GM19397 (cell line): ENCODE measurements at regions not wholly inside any gene's neighbourhood (a gene's known extent, or its start where the extent isn't known, plus 50 kb on each side); places are given as distances from the start of the nearest gene placed in this dataset.

Source experiments
- ATAC-seq: cut with Tn5 transposase; IDR thresholded peaks from one replicate; pipeline ENCODE4 v1.9.1; 2021; ENCODE audit warnings: mild to moderate bottlenecking, moderate library complexity; ENCODE audit not compliant: unreplicated experiment

- no peak for ATAC-seq
These were observed 51.0 kb upstream of the DSC1 start for GRCh38 chr18:31213641-31214040.

- no peak for ATAC-seq
These were observed 54.6 kb upstream of the DSC1 start for GRCh38 chr18:31217038-31217849.

- no peak for ATAC-seq
These were observed 56.2 kb upstream of the DSC1 start for GRCh38 chr18:31218671-31219383.

DNA sequence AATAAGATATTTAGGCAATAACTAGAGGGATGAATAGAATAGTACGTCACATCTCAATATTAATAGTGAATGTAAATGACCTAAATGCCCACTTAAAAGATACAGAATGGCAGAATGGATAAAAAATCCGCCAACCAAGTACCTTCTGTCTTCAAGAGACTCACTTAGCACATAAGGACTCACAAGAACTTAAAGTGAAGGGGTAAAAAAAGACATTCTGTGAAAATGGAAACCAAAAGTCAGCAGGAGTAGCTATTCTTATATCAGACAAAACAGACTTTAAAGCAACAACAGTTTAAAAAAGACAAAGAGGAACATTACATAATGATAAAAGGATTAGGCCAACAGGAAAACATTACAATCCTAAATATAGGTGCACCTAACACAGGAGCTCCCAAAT lies 56.7 kb upstream of the DSC1 start:
- no peak for ATAC-seq

GRCh38 chr18:31223371-31223770 lies 60.7 kb upstream of the DSC1 start:
- ATAC-seq, result no peak

DNA sequence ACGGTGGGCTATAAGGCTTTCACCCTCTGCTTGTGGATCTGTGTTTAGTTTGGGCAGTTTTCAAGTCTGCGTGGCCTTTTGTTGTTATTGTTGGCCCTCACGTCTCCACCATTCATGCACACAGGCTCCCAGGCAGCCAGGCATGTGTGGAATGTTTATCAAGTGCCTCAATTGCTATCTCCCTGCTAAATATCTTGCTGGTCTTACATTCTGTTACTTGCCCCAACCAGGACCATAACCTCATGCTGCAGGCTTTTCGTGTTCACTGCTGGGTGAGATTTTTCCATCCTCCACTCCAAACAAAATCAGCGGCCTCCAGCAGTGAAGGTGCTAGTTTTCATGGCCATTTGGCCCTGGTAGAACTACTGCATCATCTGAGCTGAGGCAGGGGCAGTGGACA lies 63.0 kb upstream of the DSC1 start:
- no peak for ATAC-seq

DNA sequence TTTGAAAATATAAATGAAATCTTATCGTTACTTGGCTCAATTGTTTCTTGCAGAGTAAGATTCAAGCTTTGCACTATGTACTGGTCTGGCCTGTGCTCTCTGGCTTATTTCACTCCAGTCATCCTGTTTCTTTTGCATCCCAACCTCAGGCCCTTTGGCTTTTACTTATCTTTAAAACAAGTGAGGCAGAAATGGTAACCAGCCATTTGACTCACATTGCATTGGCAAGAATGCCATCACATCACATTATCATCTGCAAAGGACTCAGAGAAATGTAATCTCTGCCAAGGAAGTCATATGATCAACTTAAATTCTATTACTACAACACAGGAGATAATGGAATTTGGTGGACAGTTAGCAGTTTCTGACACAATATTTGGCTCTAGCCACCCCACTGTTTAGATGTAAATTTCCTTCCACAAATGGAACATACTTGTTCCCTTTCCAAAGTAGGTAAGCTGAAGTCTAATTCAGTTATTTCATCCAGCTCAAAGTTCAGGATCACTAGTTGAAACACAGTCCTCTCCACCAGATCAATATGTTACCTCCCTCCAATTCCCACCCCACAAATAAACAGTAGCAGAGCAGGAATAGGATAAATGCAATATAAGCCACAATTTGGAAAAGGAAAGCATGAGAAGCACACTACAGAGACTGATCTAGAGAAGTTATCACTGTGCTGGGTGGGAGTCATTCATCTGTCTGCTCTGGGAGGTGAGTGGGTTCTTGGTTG lies 65.0 kb upstream of the DSC1 start:
- no peak for ATAC-seq

DNA sequence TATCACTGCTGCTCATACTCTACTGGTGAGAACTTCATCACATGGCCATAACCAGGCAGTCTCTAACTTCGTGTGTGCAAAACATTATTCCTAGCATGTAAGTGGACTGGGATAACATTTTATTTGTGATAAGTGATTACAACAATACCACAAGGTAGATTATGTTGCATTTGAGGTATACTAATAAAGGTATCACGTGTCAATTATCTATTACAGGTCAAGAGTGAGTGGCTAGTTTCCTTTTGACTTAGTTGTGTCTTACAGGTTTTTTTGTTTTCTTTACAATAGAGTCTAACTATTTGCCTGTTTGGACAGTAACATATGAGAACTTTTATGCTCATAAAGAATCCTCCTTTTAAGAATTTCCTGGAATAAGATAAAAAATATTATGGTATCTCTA lies 67.2 kb upstream of the DSC1 start:
- ATAC-seq, result no peak

DNA sequence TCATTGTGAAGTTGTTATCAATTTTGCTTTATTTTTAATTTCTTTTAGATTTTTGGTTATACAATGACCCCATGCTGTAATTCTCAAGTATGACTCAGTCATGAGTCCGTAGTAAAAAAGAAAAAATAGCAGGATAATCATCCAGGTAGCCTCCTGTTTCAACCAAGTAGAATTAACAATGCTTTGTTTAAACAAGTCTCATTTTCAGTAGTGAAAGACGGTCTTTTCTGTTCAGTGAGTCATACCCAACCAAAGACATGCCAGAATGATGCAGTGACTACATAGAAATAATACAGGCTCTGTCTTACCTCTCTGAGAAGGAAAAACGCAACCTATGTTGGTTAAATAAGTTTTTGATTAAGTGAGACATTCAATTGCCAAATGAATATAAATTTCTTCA lies 67.8 kb upstream of the DSC1 start:
- no peak for ATAC-seq

DNA sequence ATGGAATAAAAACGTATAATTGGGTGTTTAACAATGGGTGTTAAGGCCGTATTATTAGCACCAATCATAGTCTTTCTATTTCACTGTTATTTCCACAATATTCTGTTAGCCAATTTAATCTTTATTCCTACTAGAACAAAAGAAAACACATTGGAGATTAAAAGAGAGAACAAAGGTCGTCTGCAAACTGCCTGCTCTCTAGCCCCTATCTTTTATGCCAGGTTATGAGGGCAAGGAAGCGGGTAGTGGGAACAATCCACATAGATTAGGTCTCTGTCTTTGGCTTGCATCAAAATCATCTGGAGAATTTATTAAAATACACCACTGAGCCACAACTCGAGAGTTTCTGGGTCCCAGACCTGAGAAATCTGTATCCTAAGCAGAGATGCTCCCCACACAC lies 69.4 kb upstream of the DSC1 start:
- ATAC-seq, result no peak

DNA sequence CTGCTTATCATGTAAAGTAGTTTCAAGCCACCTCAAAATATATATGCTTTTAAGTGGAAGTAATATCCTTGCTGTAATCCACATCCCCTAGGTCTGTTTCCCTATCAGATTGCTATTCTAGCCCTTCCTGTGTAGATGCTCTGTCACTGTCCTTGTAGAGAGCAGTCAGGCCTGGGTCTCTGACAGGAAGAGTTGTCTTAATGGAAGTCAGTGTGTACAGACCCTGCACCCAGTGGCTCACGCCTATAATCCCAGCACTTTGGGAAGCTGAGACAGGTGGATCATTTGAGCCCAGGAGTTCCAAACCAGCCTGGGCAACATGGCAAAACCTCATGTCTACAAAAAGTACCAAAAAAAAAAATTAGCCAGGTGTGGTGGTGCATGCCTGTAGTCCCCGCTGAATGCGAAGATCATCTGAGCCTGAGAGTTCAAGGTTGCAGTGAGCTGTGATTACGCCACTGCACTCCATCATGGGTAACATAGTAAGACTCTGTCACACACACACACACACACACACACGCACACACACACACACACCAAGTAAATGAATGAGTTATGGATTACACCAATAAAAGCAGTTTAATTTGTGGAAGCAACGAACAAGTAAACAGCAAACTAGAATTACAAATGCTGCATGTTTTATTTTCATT lies 70.2 kb upstream of the DSC1 start:
- no peak for ATAC-seq

- ATAC-seq, result no peak
These were observed 71.1 kb upstream of the DSC1 start for GRCh38 chr18:31233621-31234275.

- no peak for ATAC-seq
These were observed 73.2 kb upstream of the DSC1 start for GRCh38 chr18:31235856-31236255.

DNA sequence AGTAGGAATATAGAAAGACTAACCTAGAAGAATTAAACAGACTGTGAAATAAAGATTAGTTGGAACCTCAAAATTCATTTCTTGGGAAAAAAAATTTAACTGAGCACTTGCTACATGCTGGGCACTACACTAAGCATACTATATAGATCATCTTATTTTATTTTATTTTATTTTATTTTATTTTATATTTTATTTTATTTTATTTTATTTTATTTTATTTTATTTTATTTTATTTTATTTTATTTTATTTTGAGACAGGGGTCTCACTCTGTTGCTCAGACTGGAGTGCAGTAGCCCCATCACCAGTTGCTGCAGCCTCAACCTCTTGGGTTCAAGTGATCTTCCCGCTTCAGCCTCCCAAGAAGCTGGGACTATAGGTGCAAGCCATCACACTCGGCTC lies 74.5 kb upstream of the DSC1 start:
- ATAC-seq, result no peak

DNA sequence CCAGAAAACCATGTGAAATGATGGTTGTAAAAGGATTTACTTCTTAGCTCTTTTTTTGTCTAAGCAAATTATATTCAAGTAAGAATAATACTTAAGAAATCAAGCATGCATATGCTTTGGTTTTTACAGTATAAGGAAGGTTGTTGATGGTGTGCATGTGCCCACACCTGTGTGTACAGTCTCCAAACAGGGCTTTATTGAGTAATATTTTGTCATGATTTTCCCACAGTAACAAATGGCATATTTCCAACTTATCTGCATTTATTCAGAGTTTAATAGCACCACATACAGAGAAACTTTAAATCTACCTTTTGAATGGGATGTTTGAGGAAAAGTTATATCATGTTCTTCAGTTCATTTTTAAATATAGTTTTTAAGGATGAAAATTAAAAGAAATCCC lies 76.5 kb upstream of the DSG1 start:
- ATAC-seq, result no peak

GRCh38 chr18:31241900-31242409 lies 76.0 kb upstream of the DSG1 start:
- ATAC-seq, result peak; percentile 52

- no peak for ATAC-seq
These were observed 74.0 kb upstream of the DSG1 start for GRCh38 chr18:31243740-31244512.

DNA sequence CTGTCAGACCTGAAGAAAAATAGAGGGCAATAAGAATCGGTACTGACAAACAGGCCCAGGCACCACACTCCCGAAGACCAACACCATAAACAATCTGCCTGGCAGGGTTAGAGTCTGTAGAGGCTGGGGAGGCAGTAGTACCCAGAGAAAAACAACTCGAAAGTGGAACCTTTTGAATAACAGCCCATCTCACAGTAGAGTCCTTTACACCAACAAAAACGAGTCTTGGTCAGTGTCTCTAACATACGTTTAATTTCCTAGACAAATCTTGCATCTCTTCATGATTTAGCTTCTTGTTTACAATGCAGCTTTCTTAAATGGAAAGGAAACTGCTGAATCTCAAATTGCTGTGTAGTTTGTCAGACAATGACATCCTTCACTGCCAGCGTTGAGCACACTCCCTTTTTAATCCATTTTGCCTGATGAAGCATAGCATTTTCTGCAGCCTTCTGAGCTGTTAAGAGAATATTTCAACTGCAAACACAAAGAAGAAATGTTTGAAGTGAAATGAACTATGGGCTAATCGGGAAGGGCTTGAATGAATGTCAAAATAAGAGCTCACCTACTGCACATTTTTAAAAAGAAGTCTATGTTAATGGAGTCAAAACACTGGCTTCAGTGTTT lies 73.1 kb upstream of the DSG1 start:
- ATAC-seq, result no peak

DNA sequence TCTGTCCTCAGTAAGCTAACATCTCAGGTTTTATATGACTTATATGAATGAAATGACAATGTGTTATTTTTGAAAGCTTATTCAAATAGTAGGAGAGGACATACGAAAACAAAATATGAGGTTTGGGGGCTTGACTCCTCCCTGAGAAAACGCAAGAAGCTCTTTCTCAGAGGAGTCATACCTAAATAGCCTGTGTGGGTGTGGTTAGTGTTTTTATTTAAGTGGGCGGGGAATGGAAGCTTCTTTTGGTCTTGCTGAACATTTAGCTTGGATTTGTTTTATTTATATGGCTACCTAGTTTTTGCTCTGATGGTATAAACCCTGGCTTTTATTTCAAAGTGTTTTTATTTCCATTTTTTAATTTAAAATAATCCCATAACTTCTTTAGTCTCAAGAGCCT lies 72.1 kb upstream of the DSG1 start:
- no peak for ATAC-seq
